K562 (cell line): ENCODE measurements at regions not wholly inside any gene's neighbourhood (a gene's known extent, or its start where the extent isn't known, plus 50 kb on each side); places are given as distances from the start of the nearest gene placed in this dataset.

Experiments
- ATAC-seq: fragments of 200-7000 bp; cut with Tn5 transposase; 3 replicates; pipeline ENCODE4 v1.9.1; 2020; ENCODE audit warnings: moderate library complexity
- BruUV-seq: library from RNA; stranded (reverse); fragments of 400-500 nt; replicated peaks from 2 replicates; lab custom pipeline; 2021; lab: Mats Ljungman, UMichigan
- CTCF ChIA-PET: fragments of 300-600 bp; formaldehyde crosslinking; extraction: SDS; loops from one replicate; lab custom pipeline; 2021; ENCODE audit warnings: low intra/inter-chr PET ratio; lab: Yijun Ruan, JAX
- POLR2A ChIA-PET: fragments of 300-600, 350-650 bp; sonication (Branson Sonifier 250); formaldehyde crosslinking; extraction: SDS; loops from one replicate; lab custom pipeline; 2021; ENCODE audit warnings: antibody characterized with exemption, inconsistent platforms; lab: Yijun Ruan, JAX
- DNase-seq, 4 experiments: peaks; one replicate each; pipeline versions ENCODE4 v3.0.0 to v3.0.0-alpha.2; 2011 to 2018; ENCODE audit warnings: low spot score in 3 of 4, mixed read lengths in 3 of 4; ENCODE audit errors: extremely low read depth in 1 of 4
- FAIRE-seq: peaks from 2 replicates; lab custom pipeline; 2011; peaks lifted over from hg19 to GRCh38; lab: Jason Lieb, UNC
- H2AFZ ChIP-seq: 2 replicates; pipeline ENCODE4 v1.6.0; 2011; ENCODE audit warnings: low read depth, low read length, control low read depth, inconsistent platforms
- H3K27ac ChIP-seq: fragments of 200-600 bp; 3 replicates; pipeline ENCODE4 v1.8.0; 2011; ENCODE audit warnings: low read depth, mild to moderate bottlenecking, control low read depth, inconsistent platforms, low read length, moderate library complexity, mixed read lengths; ENCODE audit errors: extremely low read depth
- H3K27me3 ChIP-seq, 2 experiments: fragments of 300-600 bp in 1 of 2; 2 replicates in 1 of 2; 3 replicates in 1 of 2; pipeline versions ENCODE4 v1.6.0 to v1.8.0; 2011; ENCODE audit warnings: inconsistent platforms in 2 of 2, low read length in 2 of 2, mild to moderate bottlenecking in 1 of 2, mixed read lengths in 1 of 2, moderate library complexity in 1 of 2; ENCODE audit not compliant: control insufficient read depth in 2 of 2, insufficient read depth in 2 of 2
- H3K36me3 ChIP-seq: fragments of 300-600 bp; 3 replicates; pipeline ENCODE4 v1.8.0; 2011; ENCODE audit warnings: mild to moderate bottlenecking, low read length, inconsistent platforms; ENCODE audit not compliant: control insufficient read depth, insufficient read depth
- H3K4me1 ChIP-seq, 2 experiments: fragments of 200-600 bp in 1 of 2; replicated peaks in 1 of 2; 2 replicates in 1 of 2; 3 replicates in 1 of 2; pipeline versions ENCODE4 v1.5.1 to v1.8.0; 2011; ENCODE audit warnings: inconsistent platforms in 2 of 2, low read length in 2 of 2, mild to moderate bottlenecking in 1 of 2, mixed read lengths in 1 of 2, moderate library complexity in 1 of 2; ENCODE audit not compliant: control insufficient read depth in 2 of 2, insufficient read depth in 2 of 2
- H3K4me2 ChIP-seq: 2 replicates; pipeline ENCODE4 v1.6.1; 2011; ENCODE audit warnings: low read length, control low read depth, inconsistent platforms, mixed read lengths; ENCODE audit not compliant: insufficient read depth
- H3K4me3 ChIP-seq: fragments of 200-600 bp; sonication (generic), shearing (Covaris generic); 2 replicates; pipeline ENCODE4 v1.5.1; 2016; ENCODE audit warnings: control low read depth, inconsistent platforms
- H3K79me2 ChIP-seq: fragments of 200-600 bp; 3 replicates; pipeline ENCODE4 v1.8.0; 2011; ENCODE audit warnings: low read length, inconsistent platforms; ENCODE audit not compliant: control insufficient read depth, insufficient read depth
- H3K9ac ChIP-seq, 2 experiments: 2 replicates each; pipeline versions ENCODE4 v1.6.0 to v1.6.1; 2011; ENCODE audit warnings: low read depth in 2 of 2, low read length in 2 of 2, control low read depth in 1 of 2, inconsistent platforms in 1 of 2, mild to moderate bottlenecking in 1 of 2, mixed read lengths in 1 of 2; ENCODE audit not compliant: insufficient read depth in 1 of 2
- H3K9me1 ChIP-seq: one replicate; pipeline ENCODE4 v1.6.0; 2011; ENCODE audit warnings: inconsistent platforms, mild to moderate bottlenecking, low read length, moderate library complexity; ENCODE audit not compliant: control insufficient read depth, insufficient read depth
- H3K9me3 ChIP-seq: replicated peaks from 2 replicates; pipeline ENCODE4 v1.5.1; 2011; ENCODE audit warnings: low read depth, low read length, inconsistent platforms; ENCODE audit not compliant: control insufficient read depth, insufficient read depth
- H4K20me1 ChIP-seq: replicated peaks from 2 replicates; pipeline ENCODE4 v1.6.1; 2011; ENCODE audit warnings: low read length, inconsistent platforms, mixed read lengths; ENCODE audit not compliant: control insufficient read depth, insufficient read depth
- CBX8 ChIP-seq: fragments of 200-600 bp; sonication (generic); IDR thresholded peaks from 2 replicates; pipeline ENCODE4 v1.6.1; 2012; ENCODE audit warnings: borderline replicate concordance, mixed run types, low read depth, mild to moderate bottlenecking, moderate library complexity, mixed read lengths, low read length, control low read depth, inconsistent platforms; ENCODE audit not compliant: poor library complexity, severe bottlenecking; ENCODE audit errors: extremely low read depth
- ETS2 ChIP-seq: IDR thresholded peaks from 2 replicates; pipeline ENCODE4 v1.6.1; 2016; ENCODE audit warnings: borderline replicate concordance, missing genetic modification characterization, mild to moderate bottlenecking, moderate library complexity, missing compliant biosample characterization; ENCODE audit not compliant: poor library complexity, severe bottlenecking
- FOS ChIP-seq: IDR thresholded peaks from 3 replicates; pipeline ENCODE4 v1.6.1; 2011; ENCODE audit not compliant: insufficient read length; ENCODE audit errors: extremely low read depth
- HDAC3 ChIP-seq: fragments of 450-650 bp; IDR thresholded peaks from 2 replicates; pipeline ENCODE4 v1.6.1; 2018; ENCODE audit warnings: borderline replicate concordance, mild to moderate bottlenecking, moderate library complexity; ENCODE audit not compliant: partially characterized antibody
- LEF1 ChIP-seq: fragments of 450-650 bp; IDR thresholded peaks from 2 replicates; pipeline ENCODE4 v1.6.1; 2016; ENCODE audit warnings: mild to moderate bottlenecking
- SRSF9 ChIP-seq: fragments of 200-400 bp; formaldehyde crosslinking; IDR thresholded peaks from 2 replicates; pipeline ENCODE4 v1.6.1; 2017; ENCODE audit warnings: low read depth, low read length, borderline replicate concordance
- TEAD1 ChIP-seq, 2 experiments: fragments of 450-650 bp in 1 of 2; sonication (generic) in 1 of 2; formaldehyde crosslinking; IDR thresholded peaks; 2 replicates each; pipeline versions ENCODE4 v1.4.0 to v1.8.0; 2020 to 2022; ENCODE audit warnings: mild to moderate bottlenecking in 2 of 2, missing genetic modification reagents in 1 of 2
- TEAD4 ChIP-seq, 2 experiments: sonication (generic) in 1 of 2; formaldehyde crosslinking in 1 of 2; IDR thresholded peaks; 2 replicates each; pipeline versions ENCODE4 v1.6.1 to v1.8.0; 2012 to 2022; ENCODE audit warnings: borderline replicate concordance in 1 of 2, inconsistent platforms in 1 of 2, low read length in 1 of 2, mild to moderate bottlenecking in 1 of 2, missing genetic modification reagents in 1 of 2
- WGBS: fragments of 100-300 bp; shearing (Covaris generic); methylation state at CpG from one replicate; pipeline ENCODE4 v1.1.6; 2016; ENCODE audit warnings: low coverage, mixed read lengths; ENCODE audit not compliant: insufficient coverage; ENCODE audit errors: missing lambda C conversion rate; 5-methylcytosine and 5-hydroxymethylcytosine counted together
- in situ Hi-C: fragments of 300-500 bp; cut with MboI; formaldehyde crosslinking; loops from 4 replicates; pipeline ENCODE4 v1.15.0; 2018; ENCODE audit warnings: inconsistent platforms, mixed read lengths
- intact Hi-C: fragments of 100-400 bp; cut with micrococcal nuclease; formaldehyde crosslinking; loops from 2 replicates; pipeline ENCODE4 v1.14.2; 2022
- TF ChIP-seq, protein P1 (sequence below): fragments of 250-450 bp; sonication (Bioruptor Pico); IDR thresholded peaks from 2 replicates; pipeline ENCODE4 v1.4.0; 2020; ENCODE audit warnings: mild to moderate bottlenecking, moderate library complexity
- TF ChIP-seq, protein P2 (sequence below): fragments of 450-650 bp; IDR thresholded peaks from 2 replicates; pipeline ENCODE4 v1.6.1; 2016; ENCODE audit warnings: low read depth

DNA sequence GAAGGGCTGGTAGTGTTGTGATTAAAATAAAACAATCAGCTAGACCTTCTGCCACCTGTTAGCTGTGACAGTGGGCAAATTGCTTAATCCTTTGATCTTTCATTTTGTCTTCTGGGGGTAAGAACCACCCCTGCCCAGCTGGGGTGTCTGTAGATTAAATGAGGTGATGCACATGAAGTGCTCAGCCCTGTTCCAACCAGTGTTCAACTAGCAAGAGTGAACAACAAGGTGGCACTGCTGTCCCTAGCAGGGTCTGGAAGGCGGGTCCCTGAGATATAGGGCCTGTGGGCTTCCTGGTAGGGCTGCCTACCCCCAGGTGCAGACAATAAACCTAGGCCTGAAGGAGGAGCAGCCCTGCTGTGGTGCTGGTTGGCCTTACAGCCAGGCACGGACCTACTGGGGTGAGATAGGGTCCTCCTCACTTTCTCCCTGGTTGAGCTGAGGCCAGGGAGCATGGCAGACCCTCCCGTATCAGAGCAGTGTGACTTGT is 60.6 kb downstream of the ARL6IP4 start (continued):
- TF ChIP-seq LEF1 = peak; percentile 21; the same call in 1 of the 2 replicates
- TF ChIP-seq, all 486 proteins: peak for 2

DNA sequence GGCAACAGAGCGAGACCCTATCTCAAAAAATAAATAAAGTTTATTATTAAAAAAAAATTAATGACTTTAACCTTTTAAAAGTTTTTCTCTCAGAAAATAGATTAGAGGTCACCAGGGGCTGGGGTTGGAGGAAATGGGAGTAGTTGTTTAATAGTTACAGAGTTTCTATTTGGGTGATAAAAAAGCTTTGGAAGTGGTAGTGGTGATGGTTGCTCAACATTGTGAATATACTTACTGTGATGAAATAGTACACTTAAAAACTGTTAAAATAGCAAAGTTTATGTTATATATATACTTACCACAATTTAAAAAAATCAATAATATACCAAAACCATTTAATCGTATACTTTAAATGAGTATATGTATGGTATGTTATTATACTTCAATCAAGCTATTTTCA is 59.6 kb downstream of the ARL6IP4 start:
- H3K4me1 ChIP-seq = peaks cover 19 to 22% of the 10 kb centered on the region in 2 experiments; a peak in 4 of 5 replicates
- no peak overlapping the region for H3K9ac ChIP-seq
- no TSS peak for BruUV-seq
- DNase-seq = no peak
- no peaks in the 10 kb centered on the region for H3K79me2 ChIP-seq
- no peak overlapping the region for H2AFZ ChIP-seq
- no peaks in the 10 kb centered on the region for H3K9me3 ChIP-seq
- no peaks in the 10 kb centered on the region for H3K9me1 ChIP-seq
- H4K20me1 ChIP-seq = no peaks in the 10 kb centered on the region; the same call in 1 of the 2 replicates
- in situ Hi-C loops (no loop called here), intact Hi-C loops (loop anchor here (5.0 kb wide), 1 partner anchor 192 kb away; the partner anchor contains the start of genes MPHOSPH9 and MTRFR)
- H3K27me3 ChIP-seq = no peaks in the 10 kb centered on the region
- 87% methylated on average over 2 of the region's 2 CpGs for WGBS
- no peak for FAIRE-seq
- ATAC-seq = no peak
- no peak overlapping the region for H3K27ac ChIP-seq
- H3K4me3 ChIP-seq = no peak overlapping the region
- H3K36me3 ChIP-seq = no peaks in the 10 kb centered on the region
- POLR2A ChIA-PET = interaction anchor here (0.8 kb wide), 1 partner anchor 10 kb away, joined by 3 read pairs; no protein-coding TSS in a partner anchor
- TF ChIP-seq SRSF9 = no peak
- no peak for TF ChIP-seq CBX8
- TF ChIP-seq TEAD1 (CRISPR knock-in tag; IDR thresholded peaks at IDR 0.05) = no peak
- TF ChIP-seq TEAD4 (IDR thresholded peaks at IDR 0.05; ENCODE audit: low read length) = no peak
- TF ChIP-seq TEAD4 (CRISPR knock-in tag; IDR thresholded peaks at IDR 0.05; ENCODE audit: borderline replicate concordance) = no peak
- TF ChIP-seq, protein P1, sequence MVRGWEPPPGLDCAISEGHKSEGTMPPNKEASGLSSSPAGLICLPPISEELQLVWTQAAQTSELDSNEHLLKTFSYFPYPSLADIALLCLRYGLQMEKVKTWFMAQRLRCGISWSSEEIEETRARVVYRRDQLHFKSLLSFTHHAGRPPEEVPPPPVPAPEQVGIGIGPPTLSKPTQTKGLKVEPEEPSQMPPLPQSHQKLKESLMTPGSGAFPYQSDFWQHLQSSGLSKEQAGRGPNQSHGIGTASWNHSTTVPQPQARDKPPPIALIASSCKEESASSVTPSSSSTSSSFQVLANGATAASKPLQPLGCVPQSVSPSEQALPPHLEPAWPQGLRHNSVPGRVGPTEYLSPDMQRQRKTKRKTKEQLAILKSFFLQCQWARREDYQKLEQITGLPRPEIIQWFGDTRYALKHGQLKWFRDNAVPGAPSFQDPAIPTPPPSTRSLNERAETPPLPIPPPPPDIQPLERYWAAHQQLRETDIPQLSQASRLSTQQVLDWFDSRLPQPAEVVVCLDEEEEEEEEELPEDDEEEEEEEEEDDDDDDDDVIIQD (CRISPR knock-in tag) = no peak
- TF ChIP-seq ETS2 (tag) = no peak
- no peak for TF ChIP-seq FOS
- TF ChIP-seq HDAC3 = no peak
- TF ChIP-seq, protein P2, sequence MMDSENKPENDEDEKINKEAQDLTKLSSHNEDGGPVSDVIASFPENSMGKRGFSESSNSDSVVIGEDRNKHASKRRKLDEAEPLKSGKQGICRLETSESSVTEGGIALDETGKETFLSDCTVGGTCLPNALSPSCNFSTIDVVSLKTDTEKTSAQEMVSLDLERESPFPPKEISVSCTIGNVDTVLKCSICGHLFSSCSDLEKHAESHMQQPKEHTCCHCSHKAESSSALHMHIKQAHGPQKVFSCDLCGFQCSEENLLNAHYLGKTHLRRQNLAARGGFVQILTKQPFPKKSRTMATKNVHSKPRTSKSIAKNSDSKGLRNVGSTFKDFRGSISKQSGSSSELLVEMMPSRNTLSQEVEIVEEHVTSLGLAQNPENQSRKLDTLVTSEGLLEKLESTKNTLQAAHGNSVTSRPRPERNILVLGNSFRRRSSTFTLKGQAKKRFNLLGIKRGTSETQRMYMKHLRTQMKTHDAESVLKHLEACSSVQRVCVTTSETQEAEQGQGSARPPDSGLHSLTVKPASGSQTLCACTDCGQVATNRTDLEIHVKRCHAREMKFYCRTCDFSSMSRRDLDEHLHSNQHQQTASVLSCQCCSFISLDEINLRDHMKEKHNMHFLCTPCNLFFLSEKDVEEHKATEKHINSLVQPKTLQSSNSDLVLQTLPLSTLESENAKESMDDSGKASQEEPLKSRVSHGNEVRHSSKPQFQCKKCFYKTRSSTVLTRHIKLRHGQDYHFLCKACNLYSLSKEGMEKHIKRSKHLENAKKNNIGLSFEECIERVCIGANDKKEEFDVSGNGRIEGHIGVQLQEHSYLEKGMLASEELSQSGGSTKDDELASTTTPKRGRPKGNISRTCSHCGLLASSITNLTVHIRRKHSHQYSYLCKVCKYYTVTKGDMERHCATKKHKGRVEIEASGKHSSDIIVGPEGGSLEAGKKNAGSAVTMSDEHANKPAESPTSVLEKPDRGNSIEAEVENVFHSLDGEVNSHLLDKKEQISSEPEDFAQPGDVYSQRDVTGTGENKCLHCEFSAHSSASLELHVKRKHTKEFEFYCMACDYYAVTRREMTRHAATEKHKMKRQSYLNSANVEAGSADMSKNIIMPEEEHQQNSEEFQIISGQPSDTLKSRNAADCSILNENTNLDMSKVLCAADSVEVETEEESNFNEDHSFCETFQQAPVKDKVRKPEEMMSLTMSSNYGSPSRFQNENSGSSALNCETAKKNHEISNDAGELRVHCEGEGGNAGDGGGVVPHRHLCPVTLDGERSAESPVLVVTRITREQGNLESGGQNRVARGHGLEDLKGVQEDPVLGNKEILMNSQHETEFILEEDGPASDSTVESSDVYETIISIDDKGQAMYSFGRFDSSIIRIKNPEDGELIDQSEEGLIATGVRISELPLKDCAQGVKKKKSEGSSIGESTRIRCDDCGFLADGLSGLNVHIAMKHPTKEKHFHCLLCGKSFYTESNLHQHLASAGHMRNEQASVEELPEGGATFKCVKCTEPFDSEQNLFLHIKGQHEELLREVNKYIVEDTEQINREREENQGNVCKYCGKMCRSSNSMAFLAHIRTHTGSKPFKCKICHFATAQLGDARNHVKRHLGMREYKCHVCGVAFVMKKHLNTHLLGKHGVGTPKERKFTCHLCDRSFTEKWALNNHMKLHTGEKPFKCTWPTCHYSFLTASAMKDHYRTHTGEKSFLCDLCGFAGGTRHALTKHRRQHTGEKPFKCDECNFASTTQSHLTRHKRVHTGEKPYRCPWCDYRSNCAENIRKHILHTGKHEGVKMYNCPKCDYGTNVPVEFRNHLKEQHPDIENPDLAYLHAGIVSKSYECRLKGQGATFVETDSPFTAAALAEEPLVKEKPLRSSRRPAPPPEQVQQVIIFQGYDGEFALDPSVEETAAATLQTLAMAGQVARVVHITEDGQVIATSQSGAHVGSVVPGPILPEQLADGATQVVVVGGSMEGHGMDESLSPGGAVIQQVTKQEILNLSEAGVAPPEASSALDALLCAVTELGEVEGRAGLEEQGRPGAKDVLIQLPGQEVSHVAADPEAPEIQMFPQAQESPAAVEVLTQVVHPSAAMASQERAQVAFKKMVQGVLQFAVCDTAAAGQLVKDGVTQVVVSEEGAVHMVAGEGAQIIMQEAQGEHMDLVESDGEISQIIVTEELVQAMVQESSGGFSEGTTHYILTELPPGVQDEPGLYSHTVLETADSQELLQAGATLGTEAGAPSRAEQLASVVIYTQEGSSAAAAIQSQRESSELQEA = no peak
- no peak overlapping the region for H3K4me2 ChIP-seq
- CTCF ChIA-PET = no interaction called here
